Gastrocnemius medialis (tissue), 4 donors: ENCODE measurements at regions not wholly inside any gene's neighbourhood (a gene's known extent, or its start where the extent isn't known, plus 50 kb on each side); places are given as distances from the start of the nearest gene placed in this dataset.

Experiments
- CTCF ChIP-seq, 5 experiments: fragments of 450-650 bp in 3 of 5; fragments of 200-600 bp in 2 of 5; sonication (generic) in 2 of 5; IDR thresholded peaks in 4 of 5; conservative IDR thresholded peaks in 1 of 5; 1 replicate in 4 of 5; 2 replicates in 1 of 5; pipeline ENCODE4 v1.5.1; 2016 to 2019; ENCODE audit warnings: antibody characterized with exemption in 5 of 5, mild to moderate bottlenecking in 3 of 5, moderate library complexity in 3 of 5
- POLR2A ChIP-seq, 2 donors: fragments of 450-650 bp; IDR thresholded peaks; one replicate each; pipeline ENCODE4 v1.6.1; 2017; ENCODE audit warnings: antibody characterized with exemption in 2 of 2, mild to moderate bottlenecking in 2 of 2, moderate library complexity in 2 of 2

- no peak for TF ChIP-seq CTCF (IDR thresholded peaks at IDR 0.05 in 4 of 5, conservative IDR thresholded peaks at IDR 0.05 in 1 of 5)
- no peak for TF ChIP-seq POLR2A (IDR thresholded peaks at IDR 0.05)
These were observed 102.0 kb upstream of the CDKN3 start for GRCh38 chr14:54294802-54295201.
